NB4 (cell line): ENCODE measurements at regions not wholly inside any gene's neighbourhood (a gene's known extent, or its start where the extent isn't known, plus 50 kb on each side); places are given as distances from the start of the nearest gene placed in this dataset.

Experiments
- POLR2A ChIP-seq: IDR thresholded peaks from 2 replicates; pipeline ENCODE4 v1.6.1; 2011; ENCODE audit warnings: mild to moderate bottlenecking; ENCODE audit not compliant: insufficient read length; ENCODE audit errors: extremely low read depth
- TF ChIP-seq, protein P1 (sequence below): IDR thresholded peaks from one replicate; pipeline ENCODE4 v1.5.1; 2012; ENCODE audit warnings: low read depth, low read length

DNA sequence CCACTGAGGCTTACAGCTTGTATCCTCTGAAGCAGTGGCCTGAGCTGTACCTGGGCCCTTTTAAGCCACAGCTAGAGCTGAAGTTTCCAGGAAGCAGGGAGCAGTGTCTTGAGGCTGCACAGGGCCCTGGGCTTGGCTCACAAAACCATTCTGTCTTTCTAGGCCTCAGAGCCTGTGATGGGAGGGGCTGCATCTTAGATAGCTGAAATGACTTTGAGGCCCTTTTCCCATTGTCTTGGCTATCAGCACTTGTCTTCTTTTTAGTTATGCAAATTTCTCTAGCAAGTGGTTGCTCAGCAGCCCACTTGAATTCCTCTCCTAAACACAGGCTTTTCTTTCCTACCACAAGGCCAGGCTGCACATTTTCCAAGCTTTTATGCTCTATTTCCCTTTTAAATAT lies 864.2 kb downstream of the REEP3 start:
- TF ChIP-seq, protein P1, sequence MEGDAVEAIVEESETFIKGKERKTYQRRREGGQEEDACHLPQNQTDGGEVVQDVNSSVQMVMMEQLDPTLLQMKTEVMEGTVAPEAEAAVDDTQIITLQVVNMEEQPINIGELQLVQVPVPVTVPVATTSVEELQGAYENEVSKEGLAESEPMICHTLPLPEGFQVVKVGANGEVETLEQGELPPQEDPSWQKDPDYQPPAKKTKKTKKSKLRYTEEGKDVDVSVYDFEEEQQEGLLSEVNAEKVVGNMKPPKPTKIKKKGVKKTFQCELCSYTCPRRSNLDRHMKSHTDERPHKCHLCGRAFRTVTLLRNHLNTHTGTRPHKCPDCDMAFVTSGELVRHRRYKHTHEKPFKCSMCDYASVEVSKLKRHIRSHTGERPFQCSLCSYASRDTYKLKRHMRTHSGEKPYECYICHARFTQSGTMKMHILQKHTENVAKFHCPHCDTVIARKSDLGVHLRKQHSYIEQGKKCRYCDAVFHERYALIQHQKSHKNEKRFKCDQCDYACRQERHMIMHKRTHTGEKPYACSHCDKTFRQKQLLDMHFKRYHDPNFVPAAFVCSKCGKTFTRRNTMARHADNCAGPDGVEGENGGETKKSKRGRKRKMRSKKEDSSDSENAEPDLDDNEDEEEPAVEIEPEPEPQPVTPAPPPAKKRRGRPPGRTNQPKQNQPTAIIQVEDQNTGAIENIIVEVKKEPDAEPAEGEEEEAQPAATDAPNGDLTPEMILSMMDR = no peak
- TF ChIP-seq POLR2A = no peak
